ENCODE measurements at regions not wholly inside any gene's neighbourhood (a gene's known extent, or its start where the extent isn't known, plus 50 kb on each side); places are given as distances from the start of the nearest gene placed in this dataset.
A peak's percentile ranks its signal among the peaks of the same experiment; 100 is the strongest.
"Not testable (repeated sequence)": the region's sequence is repeated elsewhere in the genome, so short reads cannot be mapped to it uniquely, and the experiment has no call there.

- no peak for DNase-seq
These were observed 335.2 kb downstream of the NUP35 start for GRCh38 chr2:183459466-183459865.

GRCh38 chr2:183463821-183464220, 339.6 kb downstream of the NUP35 start:
- no peak for DNase-seq

GRCh38 chr2:183465048-183465447, 340.8 kb downstream of the NUP35 start:
- no peak for DNase-seq

- no peak for DNase-seq
These were observed 350.9 kb downstream of the NUP35 start for GRCh38 chr2:183474912-183475695.

- DNase-seq: no peak
These were observed 352.2 kb downstream of the NUP35 start for GRCh38 chr2:183476490-183476889.

- no peak for DNase-seq
These were observed 353.1 kb downstream of the NUP35 start for GRCh38 chr2:183477296-183477695.

GRCh38 chr2:183478941-183479595, 354.8 kb downstream of the NUP35 start:
- not testable (repeated sequence) for DNase-seq

GRCh38 chr2:183487326-183487725, 363.1 kb downstream of the NUP35 start:
- no peak for DNase-seq

- no peak for DNase-seq
These were observed 364.2 kb downstream of the NUP35 start for GRCh38 chr2:183488421-183488820.

- no peak for DNase-seq
These were observed 366.2 kb downstream of the NUP35 start for GRCh38 chr2:183490489-183490888.

- peak; percentile 49 for DNase-seq
These were observed 366.7 kb downstream of the NUP35 start for GRCh38 chr2:183490914-183491313.

- DNase-seq: no peak
These were observed 368.8 kb downstream of the NUP35 start for GRCh38 chr2:183493040-183493439.

- no peak for DNase-seq
These were observed 370.8 kb downstream of the NUP35 start for GRCh38 chr2:183495079-183495478.

- no peak for DNase-seq
These were observed 371.5 kb downstream of the NUP35 start for GRCh38 chr2:183495589-183496267.

GRCh38 chr2:183497861-183498260, 373.6 kb downstream of the NUP35 start:
- no peak for DNase-seq

GRCh38 chr2:183505911-183506310, 381.7 kb downstream of the NUP35 start:
- no peak for DNase-seq

GRCh38 chr2:183511154-183511553, 386.9 kb downstream of the NUP35 start:
- DNase-seq: no peak

- no peak for DNase-seq
These were observed 395.3 kb downstream of the NUP35 start for GRCh38 chr2:183519371-183520056.

- DNase-seq: no peak
These were observed 397.7 kb downstream of the NUP35 start for GRCh38 chr2:183521911-183522310.

- DNase-seq: no peak
These were observed 398.4 kb downstream of the NUP35 start for GRCh38 chr2:183522489-183523266.

- no peak for DNase-seq
These were observed 406.2 kb downstream of the NUP35 start for GRCh38 chr2:183530333-183530901.

GRCh38 chr2:183532514-183532913, 408.3 kb downstream of the NUP35 start:
- no peak for DNase-seq

Data from occipital lobe (tissue), 1 donor.